ENCODE measurements at regions not wholly inside any gene's neighbourhood (a gene's known extent, or its start where the extent isn't known, plus 50 kb on each side); places are given as distances from the start of the nearest gene placed in this dataset.
A peak's percentile ranks its signal among the peaks of the same experiment; 100 is the strongest.

DNA sequence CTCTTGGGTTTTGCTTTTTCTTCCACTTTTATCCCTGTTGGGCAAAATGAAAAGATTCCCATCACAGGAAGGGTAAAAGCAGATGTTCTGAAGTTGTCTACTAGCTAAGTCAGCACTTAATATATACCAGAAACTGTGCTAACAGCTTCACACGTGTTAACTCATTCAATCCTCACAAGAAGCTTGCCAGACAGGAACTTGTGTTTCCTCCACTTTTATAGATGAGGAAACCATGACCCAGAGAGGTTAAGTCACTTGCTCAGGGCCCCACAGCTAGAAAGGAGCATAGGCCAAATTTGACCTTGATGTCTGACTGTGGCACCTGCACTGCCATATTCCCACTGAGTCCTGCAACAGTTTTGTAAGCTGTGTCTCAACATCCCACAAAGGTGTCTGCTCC is 76.8 kb upstream of the EPC2 start:
- DNase-seq = no peak

GRCh38 chr2:148568597-148568996 is 76.0 kb upstream of the EPC2 start:
- no peak for DNase-seq

- DNase-seq = no peak
These were observed 75.3 kb upstream of the EPC2 start for GRCh38 chr2:148569221-148569620.

DNA sequence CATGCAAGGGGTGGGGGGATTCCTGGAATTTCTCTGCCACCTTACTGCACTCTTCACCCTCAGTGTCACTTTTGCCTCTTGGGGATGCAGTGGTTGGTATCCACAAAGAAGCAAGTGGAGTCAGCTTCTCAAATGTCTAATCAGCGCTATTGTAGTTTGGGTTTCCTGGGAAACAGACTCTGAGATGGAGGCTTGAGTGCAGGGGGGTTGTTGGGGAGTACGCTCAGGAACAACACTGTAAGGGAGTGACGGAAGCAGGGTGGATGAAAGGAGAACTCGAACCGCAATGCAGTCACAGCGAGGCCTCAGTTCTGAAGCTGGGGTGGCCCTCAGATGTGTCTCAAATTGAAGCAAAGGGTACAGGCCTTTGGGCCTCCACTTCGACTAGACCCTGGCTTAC is 73.6 kb upstream of the EPC2 start:
- no peak for DNase-seq

GRCh38 chr2:148577845-148578492 is 66.6 kb upstream of the EPC2 start:
- no peak for DNase-seq

DNA sequence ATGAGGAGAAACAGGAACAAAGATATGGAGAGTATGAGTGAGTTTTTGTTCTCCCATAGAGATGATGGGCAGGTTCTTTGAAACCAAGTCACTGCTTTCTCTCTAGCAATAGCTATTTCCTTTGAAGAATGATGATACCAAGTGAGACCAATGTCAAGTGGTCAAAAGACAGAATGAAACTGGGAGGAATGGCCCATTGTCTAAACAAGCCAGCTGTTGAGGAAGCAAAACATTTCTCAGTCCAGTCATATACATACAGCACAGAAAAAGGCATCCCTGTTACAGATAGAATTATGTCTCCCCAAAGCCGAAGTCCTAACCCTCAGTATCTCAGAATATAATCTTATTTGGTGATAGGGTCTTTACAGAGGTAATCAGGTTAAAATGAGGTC is 66.1 kb upstream of the EPC2 start:
- no peak for DNase-seq

- no peak for DNase-seq
These were observed 61.7 kb upstream of the EPC2 start for GRCh38 chr2:148582679-148583511.

DNA sequence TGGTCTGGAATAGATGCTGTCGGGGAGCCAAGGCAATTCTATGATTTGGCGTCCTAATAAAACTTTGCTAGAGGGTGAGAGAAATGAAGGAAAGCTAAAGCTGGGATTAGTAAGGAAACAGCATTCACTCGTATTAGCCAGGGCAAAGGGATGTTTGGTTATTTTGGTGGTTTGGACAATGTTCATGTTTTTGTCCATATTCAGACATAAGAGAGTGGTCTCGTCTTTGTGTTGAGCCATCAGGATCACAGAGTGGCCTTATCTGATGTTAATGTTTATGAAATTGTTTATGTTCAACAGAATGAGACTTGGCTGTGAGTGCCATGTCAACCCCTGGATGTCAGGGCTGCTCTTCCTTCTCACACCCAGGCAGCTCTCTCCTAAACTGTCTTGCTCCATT is 58.9 kb upstream of the EPC2 start:
- no peak for DNase-seq

- DNase-seq = no peak
These were observed 57.9 kb upstream of the EPC2 start for GRCh38 chr2:148586522-148587128.

DNA sequence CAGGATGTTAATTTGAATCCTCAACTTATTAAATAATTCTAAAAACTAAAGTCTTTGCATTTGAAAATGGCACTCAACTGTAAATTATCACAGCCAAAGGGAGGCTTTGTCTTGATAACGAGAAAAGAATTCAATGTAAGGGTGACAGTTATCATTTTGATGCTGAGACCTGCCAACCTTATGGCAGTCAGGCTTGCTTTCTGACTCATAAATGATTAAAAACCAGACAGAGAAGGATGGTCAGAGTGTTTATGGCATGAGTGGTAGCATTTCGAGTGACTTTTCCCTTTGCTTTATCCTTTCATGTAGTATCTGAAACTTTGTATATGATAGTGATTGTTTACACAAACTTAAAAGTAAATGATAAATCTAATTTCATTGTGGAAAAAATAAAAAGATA is 53.9 kb upstream of the EPC2 start:
- DNase-seq = no peak

GRCh38 chr2:148592791-148593190 is 51.8 kb upstream of the EPC2 start:
- peak; percentile 39 to 43 for DNase-seq

- DNase-seq = no peak
These were observed 51.1 kb upstream of the EPC2 start for GRCh38 chr2:148593421-148593820.

DNA sequence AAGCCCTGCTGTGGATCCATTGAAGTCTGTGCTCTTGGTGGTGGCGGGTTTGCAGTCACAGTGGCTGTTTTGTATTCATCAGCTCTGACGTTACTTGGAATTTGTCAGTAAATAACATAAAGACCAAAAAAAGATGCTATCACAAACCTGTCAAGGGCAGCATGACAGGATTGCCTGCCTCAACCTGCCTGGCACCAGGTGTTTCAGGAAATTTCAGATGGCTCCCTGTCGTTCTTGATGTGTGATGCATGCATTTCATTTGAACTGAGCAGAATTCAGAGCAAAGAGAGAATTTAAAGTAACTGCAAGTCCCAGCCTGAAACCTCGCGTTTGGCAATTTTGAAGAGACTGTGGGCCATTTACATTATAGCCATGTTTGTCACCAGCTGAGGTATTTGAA is 50.3 kb upstream of the EPC2 start:
- no peak for DNase-seq

All from inflammatory macrophage treated with lipopolysaccharide for 1 hour (primary cell).